ENCODE measurements at regions not wholly inside any gene's neighbourhood (a gene's known extent, or its start where the extent isn't known, plus 50 kb on each side); places are given as distances from the start of the nearest gene placed in this dataset.
A peak's percentile ranks its signal among the peaks of the same experiment; 100 is the strongest.

DNA sequence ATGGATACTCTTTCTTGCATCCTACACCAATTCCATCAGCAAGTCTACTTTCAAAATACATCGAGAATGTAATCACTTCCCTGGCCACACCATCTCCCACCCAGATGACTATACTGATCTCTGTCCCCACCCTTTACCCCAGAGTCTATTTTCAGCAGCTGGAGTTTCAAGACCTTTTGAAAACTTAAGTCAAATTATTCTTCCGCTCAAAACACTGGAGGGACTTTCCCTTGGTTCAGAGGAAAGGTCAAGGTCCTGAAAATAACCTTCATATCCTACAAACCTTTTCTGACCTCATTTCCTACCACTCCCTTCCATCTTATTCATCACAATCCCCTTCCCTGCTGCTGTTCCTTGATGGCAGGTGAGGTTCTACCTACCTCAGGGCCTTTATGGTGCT, 58.8 kb upstream of the LYPD6 start:
- TF ChIP-seq, protein P1, sequence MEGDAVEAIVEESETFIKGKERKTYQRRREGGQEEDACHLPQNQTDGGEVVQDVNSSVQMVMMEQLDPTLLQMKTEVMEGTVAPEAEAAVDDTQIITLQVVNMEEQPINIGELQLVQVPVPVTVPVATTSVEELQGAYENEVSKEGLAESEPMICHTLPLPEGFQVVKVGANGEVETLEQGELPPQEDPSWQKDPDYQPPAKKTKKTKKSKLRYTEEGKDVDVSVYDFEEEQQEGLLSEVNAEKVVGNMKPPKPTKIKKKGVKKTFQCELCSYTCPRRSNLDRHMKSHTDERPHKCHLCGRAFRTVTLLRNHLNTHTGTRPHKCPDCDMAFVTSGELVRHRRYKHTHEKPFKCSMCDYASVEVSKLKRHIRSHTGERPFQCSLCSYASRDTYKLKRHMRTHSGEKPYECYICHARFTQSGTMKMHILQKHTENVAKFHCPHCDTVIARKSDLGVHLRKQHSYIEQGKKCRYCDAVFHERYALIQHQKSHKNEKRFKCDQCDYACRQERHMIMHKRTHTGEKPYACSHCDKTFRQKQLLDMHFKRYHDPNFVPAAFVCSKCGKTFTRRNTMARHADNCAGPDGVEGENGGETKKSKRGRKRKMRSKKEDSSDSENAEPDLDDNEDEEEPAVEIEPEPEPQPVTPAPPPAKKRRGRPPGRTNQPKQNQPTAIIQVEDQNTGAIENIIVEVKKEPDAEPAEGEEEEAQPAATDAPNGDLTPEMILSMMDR (IDR thresholded peaks at IDR 0.05; ENCODE audit: insufficient read depth, low read depth, low read length) = no peak
- H3K4me3 ChIP-seq (ENCODE audit: low read depth, low read length) = no peak overlapping the region
- no peak for DNase-seq (ENCODE audit: low read depth)

DNA sequence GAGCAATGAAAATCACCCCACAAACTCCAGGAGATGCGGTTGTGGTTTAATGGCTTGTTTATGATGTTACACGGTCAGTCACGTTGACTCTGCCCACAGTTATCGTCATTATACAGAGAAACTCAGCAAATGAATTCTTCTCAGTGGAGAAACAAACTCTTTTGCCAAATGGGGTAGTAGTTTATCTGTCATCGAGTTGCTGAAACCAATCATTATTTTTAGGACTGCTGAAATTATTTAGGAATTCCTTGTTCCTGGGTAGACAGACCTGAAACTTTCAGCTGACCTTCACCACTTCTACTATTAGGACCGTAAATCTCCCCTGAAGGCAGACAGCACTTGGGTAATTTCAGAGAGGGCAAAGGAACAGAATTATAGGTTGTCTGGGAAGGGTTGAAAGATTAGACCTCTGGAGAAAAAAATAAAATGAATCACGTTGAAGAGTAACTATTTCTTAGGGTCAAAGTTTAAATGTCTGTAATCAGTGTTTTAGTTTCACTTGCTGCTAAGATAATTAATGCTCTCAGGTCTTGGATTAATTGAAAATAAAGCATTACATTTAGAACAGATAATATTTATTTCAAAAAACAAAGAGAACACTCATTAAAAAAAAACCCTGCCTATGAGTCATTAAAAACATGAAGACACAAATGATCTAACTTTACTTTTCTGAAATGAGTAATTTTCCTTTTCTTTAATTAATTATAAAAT, 52.1 kb upstream of the LYPD6 start:
- TF ChIP-seq, protein P1 (IDR thresholded peaks at IDR 0.05; ENCODE audit: insufficient read depth, low read depth, low read length) = no peak
- H3K4me3 ChIP-seq (ENCODE audit: low read depth, low read length) = no peak overlapping the region
- DNase-seq (ENCODE audit: low read depth) = peak; percentile 59

DNA sequence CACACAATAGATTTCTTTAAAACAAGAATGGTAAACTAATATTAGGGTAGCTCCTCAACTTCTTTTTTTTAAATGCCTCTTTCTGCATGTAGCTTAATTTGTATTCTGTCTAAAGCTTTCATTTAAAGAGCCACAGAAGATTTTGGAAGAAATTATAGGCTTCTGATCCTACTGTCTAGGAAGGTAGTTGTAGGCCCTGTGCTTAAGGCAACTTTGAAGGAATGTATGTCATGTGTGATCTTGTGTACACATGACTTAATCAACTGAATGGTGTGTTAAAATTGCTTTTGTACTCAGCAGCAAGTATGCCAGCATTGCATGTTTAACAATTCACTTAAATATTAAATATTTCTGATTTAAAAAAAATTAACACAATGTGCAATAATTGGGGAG, 51.5 kb upstream of the LYPD6 start:
- H3K4me3 ChIP-seq (ENCODE audit: low read depth, low read length) = no peak overlapping the region
- no peak for DNase-seq (ENCODE audit: low read depth)
- TF ChIP-seq, protein P1 (IDR thresholded peaks at IDR 0.05; ENCODE audit: insufficient read depth, low read depth, low read length) = no peak
